Mesodermal cell (in vitro differentiated cells): ENCODE measurements at regions not wholly inside any gene's neighbourhood (a gene's known extent, or its start where the extent isn't known, plus 50 kb on each side); places are given as distances from the start of the nearest gene placed in this dataset.

Source experiments
- H3K27ac ChIP-seq: 2 replicates; pipeline ENCODE4 v1.7.0; 2013; ENCODE audit warnings: mild to moderate bottlenecking, low read depth, low read length, moderate library complexity; ENCODE audit not compliant: severe bottlenecking
- H3K36me3 ChIP-seq: 2 replicates; pipeline ENCODE4 v1.7.1; 2013; ENCODE audit warnings: mild to moderate bottlenecking, low read length, moderate library complexity; ENCODE audit not compliant: control insufficient read depth, insufficient read depth
- H3K4me1 ChIP-seq: one replicate; pipeline ENCODE4 v1.7.1; 2013; ENCODE audit warnings: mild to moderate bottlenecking, low read length; ENCODE audit not compliant: insufficient read depth, control insufficient read depth, poor library complexity, severe bottlenecking
- H3K4me3 ChIP-seq: 2 replicates; pipeline ENCODE4 v1.7.0; 2013; ENCODE audit warnings: low read length, control low read depth, mild to moderate bottlenecking; ENCODE audit not compliant: insufficient read depth, poor library complexity, severe bottlenecking; ENCODE audit errors: extremely low read depth
- H3K9me3 ChIP-seq: 2 replicates; pipeline ENCODE4 v1.7.1; 2013; ENCODE audit warnings: mild to moderate bottlenecking, low read length, moderate library complexity; ENCODE audit not compliant: control insufficient read depth
- WGBS, 2 experiments: methylation state at CpG; one replicate each; pipeline ENCODE4 v1.1.5; 2013; ENCODE audit warnings: missing lambda C conversion rate in 2 of 2; ENCODE audit not compliant: insufficient coverage in 2 of 2; 5-methylcytosine and 5-hydroxymethylcytosine counted together

- Histone ChIP-seq H3K4me3 (no peak overlapping the region), H3K9me3 (no peaks in the 10 kb centered on the region), H3K27ac (no peak overlapping the region), H3K4me1 (peaks cover 15% of the 10 kb centered on the region), H3K36me3 (no peaks in the 10 kb centered on the region)
- 100% methylated on average over 2 of the region's 7 CpGs; no CpG with 5 or more reads in 1 of the 2 experiments for WGBS, 2 experiments
Observed at GRCh38 chrX:141402897-141403610, 160.7 kb upstream of the SPANXC start.

- Histone ChIP-seq H3K4me3 (no peak overlapping the region), H3K27ac (no peak overlapping the region), H3K36me3 (no peaks in the 10 kb centered on the region), H3K4me1 (no peaks in the 10 kb centered on the region), H3K9me3 (no peaks in the 10 kb centered on the region)
- WGBS, 2 experiments = no CpG with 5 or more reads among the region's 1 CpG
Observed at GRCh38 chrX:141396536-141396935, 154.2 kb upstream of the SPANXC start.

- WGBS, 2 experiments = no CpG with 5 or more reads among the region's 2 CpGs
- no peak overlapping the region for H3K4me3 ChIP-seq
Observed at GRCh38 chrX:141375011-141375760, 132.9 kb upstream of the SPANXC start.

GRCh38 chrX:141341743-141342142 lies 99.4 kb upstream of the SPANXC start:
- H3K36me3 ChIP-seq = no peaks in the 10 kb centered on the region
- WGBS, 2 experiments = no CpG with 5 or more reads among the region's 2 CpGs

More at GRCh38 chrX:141375011-141375760, 132.9 kb upstream of the SPANXC start:
- Histone ChIP-seq H3K4me1 (no peaks in the 10 kb centered on the region), H3K27ac (no peak overlapping the region), H3K36me3 (no peaks in the 10 kb centered on the region), H3K9me3 (no peaks in the 10 kb centered on the region)

GRCh38 chrX:141341341-141341740 lies 99.0 kb upstream of the SPANXC start:
- Histone ChIP-seq H3K4me3 (no peak overlapping the region), H3K9me3 (no peaks in the 10 kb centered on the region), H3K27ac (no peak overlapping the region), H3K36me3 (no peaks in the 10 kb centered on the region), H3K4me1 (peaks cover 3% of the 10 kb centered on the region)
- 60% methylated on average over 1 of the region's 5 CpGs; no CpG with 5 or more reads in 1 of the 2 experiments for WGBS, 2 experiments

More at GRCh38 chrX:141341743-141342142, 99.4 kb upstream of the SPANXC start:
- Histone ChIP-seq H3K4me3 (no peak overlapping the region), H3K27ac (no peak overlapping the region), H3K9me3 (no peaks in the 10 kb centered on the region), H3K4me1 (peaks cover 3% of the 10 kb centered on the region)

GRCh38 chrX:141320801-141321200 lies 78.5 kb upstream of the SPANXC start:
- WGBS, 2 experiments = 100% methylated on average over 1 of the region's 2 CpGs; no CpG with 5 or more reads in 1 of the 2 experiments
- no peak overlapping the region for H3K27ac ChIP-seq
- no peaks in the 10 kb centered on the region for H3K4me1 ChIP-seq
- H3K9me3 ChIP-seq = no peaks in the 10 kb centered on the region
- H3K4me3 ChIP-seq = no peak overlapping the region
- no peaks in the 10 kb centered on the region for H3K36me3 ChIP-seq

- Histone ChIP-seq H3K36me3 (no peaks in the 10 kb centered on the region), H3K27ac (no peak overlapping the region), H3K4me3 (no peak overlapping the region), H3K9me3 (no peaks in the 10 kb centered on the region), H3K4me1 (no peaks in the 10 kb centered on the region)
- no CpG with 5 or more reads among the region's 1 CpG for WGBS, 2 experiments
Observed at GRCh38 chrX:141314441-141314840, 72.1 kb upstream of the SPANXC start.

- Histone ChIP-seq H3K27ac (no peak overlapping the region), H3K4me1 (no peaks in the 10 kb centered on the region), H3K4me3 (no peak overlapping the region), H3K9me3 (no peaks in the 10 kb centered on the region), H3K36me3 (no peaks in the 10 kb centered on the region)
- WGBS, 2 experiments = 73 to 94% methylated on average over 2 of the region's 5 CpGs
Observed at GRCh38 chrX:141301017-141301416, 58.7 kb upstream of the SPANXC start.
